ENCODE measurements at regions not wholly inside any gene's neighbourhood (a gene's known extent, or its start where the extent isn't known, plus 50 kb on each side); places are given as distances from the start of the nearest gene placed in this dataset.

DNA sequence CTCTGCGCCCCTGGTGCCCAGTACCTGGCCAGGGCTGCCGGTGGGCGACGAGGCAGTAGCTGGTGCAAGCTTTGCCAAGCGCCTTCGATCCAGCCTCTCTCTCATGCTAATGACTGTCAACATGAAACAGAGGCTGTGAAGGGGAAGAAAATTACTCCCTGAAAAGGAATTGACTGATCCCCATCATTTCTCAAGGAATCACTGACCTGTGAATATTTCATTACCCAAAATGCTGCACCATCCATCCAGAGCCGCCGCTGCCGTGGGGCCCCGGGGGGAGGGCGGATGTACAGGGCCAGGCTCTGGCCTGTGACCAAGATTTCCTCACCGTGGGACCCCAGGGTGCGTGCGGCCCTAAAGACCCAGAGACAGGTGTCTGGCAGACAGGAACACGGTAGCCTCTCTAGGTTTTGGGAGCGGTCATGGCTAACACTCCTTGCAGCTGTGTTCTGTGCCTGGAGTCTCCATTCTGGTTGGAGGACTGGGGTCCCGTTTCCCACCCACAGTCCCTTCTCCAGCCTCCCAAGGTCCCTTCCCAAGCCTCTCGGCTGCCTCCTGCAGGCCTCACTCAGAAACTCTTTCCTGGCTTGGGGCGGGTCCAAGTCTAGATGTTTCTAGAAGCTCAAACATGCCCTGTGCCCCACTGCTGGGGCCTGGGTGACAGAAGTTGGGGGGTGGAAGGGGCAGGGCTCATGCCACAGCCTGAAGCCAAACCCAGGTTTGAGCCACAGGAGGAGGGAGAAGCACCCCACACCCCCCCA lies 73.3 kb downstream of the ENGASE start:
- TF ChIP-seq CTCF (IDR thresholded peaks at IDR 0.05) (no peak), MYC (IDR thresholded peaks at IDR 0.05; ENCODE audit: borderline replicate concordance, low read length) (no peak), REST (IDR thresholded peaks at IDR 0.05) (no peak), USF2 (IDR thresholded peaks at IDR 0.05) (no peak), ZSCAN20 (CRISPR knock-in tag; IDR thresholded peaks at IDR 0.05) (no peak), CEBPB (IDR thresholded peaks at IDR 0.05) (no peak)

Measured in A549 (cell line).